Activated CD4-positive, alpha-beta T cell treated with anti-CD3 and anti-CD28 coated beads, Interleukin-10, Interleukin-2, amounts not matched to agents 100 ng/mL and 50 ng/mL, durations not matched to agents 16 hours and 8 hours (primary cell): ENCODE measurements at regions not wholly inside any gene's neighbourhood (a gene's known extent, or its start where the extent isn't known, plus 50 kb on each side); places are given as distances from the start of the nearest gene placed in this dataset.

Experiments used
- DNase-seq: peaks from one replicate; pipeline ENCODE4 v3.0.0-alpha.2; 2020

DNA sequence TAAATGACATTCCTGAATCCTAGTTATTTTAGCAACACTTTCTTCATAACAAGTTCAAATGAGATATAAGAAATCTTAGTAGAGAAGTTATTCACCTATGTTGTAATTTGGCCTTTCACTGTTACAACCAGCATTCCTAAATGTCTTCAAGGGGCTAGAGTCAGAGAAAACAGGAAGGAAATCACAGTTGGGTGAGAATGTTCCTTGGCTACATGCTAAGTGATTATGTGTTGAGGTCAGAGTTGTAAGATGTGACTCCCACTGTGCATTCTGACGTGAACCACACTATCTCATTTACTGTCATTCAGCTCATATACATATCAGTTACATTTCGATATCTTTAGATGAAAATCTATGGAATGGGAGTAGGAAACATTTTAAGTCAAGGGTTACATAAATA, 51.0 kb upstream of the MLIP start:
- DNase-seq, result no peak
